LNCaP clone FGC (cell line): ENCODE measurements at regions not wholly inside any gene's neighbourhood (a gene's known extent, or its start where the extent isn't known, plus 50 kb on each side); places are given as distances from the start of the nearest gene placed in this dataset.
A peak's percentile ranks its signal among the peaks of the same experiment; 100 is the strongest.

Experiments
- DNase-seq: peaks from one replicate; pipeline ENCODE4 v3.0.0-alpha.2; 2011; ENCODE audit warnings: low read depth
- H3K4me3 ChIP-seq: 2 replicates; pipeline ENCODE4 v1.5.1; 2011; ENCODE audit warnings: mild to moderate bottlenecking, low read depth, low read length, control low read depth
- TF ChIP-seq, protein P1 (sequence below): IDR thresholded peaks from 2 replicates; pipeline ENCODE4 v1.5.1; 2012; ENCODE audit warnings: mild to moderate bottlenecking; ENCODE audit not compliant: control insufficient read depth, insufficient read depth; ENCODE audit errors: extremely low read depth

DNA sequence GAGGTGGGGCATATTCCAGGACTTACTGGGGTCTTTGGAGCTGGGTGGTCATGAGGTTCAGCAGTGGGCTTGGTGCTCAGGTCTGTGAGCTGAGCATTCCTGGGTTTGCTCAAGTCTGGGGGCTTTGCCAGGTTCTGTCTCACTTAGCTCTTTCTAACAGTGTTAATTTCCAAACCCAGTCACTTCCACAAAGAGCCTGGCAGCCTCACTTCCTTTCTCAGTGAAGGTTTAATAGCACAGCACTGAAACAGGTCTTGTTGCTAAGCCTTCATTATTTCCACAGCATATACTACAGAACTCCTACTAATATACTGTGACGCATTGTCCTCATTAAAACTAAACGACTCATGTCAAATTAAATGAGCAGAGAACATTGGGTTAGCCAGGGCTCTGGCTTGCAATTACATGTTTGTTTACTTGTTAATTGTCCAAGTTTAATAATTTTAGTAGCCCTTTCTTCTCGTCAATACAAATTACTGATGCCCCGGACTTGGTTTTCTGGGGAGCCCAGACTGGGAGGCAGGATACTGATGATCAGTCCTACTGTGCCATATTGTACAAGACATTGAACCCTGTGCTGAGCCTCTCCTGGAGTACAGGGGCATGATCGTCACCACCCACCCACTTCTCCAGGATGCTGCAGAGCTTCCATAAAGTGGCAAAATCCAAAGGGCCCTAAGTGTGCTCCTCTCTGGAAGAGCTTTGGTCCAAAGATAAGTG is 170.7 kb downstream of the IER5 start:
- no peak overlapping the region for H3K4me3 ChIP-seq
- DNase-seq, result peak; percentile 21
- TF ChIP-seq, protein P1, sequence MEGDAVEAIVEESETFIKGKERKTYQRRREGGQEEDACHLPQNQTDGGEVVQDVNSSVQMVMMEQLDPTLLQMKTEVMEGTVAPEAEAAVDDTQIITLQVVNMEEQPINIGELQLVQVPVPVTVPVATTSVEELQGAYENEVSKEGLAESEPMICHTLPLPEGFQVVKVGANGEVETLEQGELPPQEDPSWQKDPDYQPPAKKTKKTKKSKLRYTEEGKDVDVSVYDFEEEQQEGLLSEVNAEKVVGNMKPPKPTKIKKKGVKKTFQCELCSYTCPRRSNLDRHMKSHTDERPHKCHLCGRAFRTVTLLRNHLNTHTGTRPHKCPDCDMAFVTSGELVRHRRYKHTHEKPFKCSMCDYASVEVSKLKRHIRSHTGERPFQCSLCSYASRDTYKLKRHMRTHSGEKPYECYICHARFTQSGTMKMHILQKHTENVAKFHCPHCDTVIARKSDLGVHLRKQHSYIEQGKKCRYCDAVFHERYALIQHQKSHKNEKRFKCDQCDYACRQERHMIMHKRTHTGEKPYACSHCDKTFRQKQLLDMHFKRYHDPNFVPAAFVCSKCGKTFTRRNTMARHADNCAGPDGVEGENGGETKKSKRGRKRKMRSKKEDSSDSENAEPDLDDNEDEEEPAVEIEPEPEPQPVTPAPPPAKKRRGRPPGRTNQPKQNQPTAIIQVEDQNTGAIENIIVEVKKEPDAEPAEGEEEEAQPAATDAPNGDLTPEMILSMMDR, result no peak

DNA sequence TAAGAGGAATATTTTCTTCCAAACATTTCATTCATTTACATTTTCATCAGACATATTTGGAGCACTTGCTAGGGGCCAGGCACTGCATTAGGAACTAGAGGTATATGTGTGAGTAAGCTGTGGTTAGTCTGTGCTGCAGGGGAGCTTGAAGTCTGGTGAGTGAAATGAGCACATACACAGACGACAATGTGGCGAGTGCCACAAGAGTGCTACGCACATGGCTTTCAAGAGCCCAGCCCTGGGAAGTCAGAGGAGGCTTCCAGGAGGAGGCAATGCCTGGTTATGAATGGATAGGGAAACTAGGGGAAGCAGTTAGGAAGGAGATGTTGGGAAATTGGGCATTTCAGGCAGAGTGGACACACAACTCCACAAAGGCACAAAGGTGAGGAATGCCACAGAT is 171.8 kb downstream of the IER5 start:
- DNase-seq, result no peak
- TF ChIP-seq, protein P1, result no peak
- H3K4me3 ChIP-seq, result no peak overlapping the region

DNA sequence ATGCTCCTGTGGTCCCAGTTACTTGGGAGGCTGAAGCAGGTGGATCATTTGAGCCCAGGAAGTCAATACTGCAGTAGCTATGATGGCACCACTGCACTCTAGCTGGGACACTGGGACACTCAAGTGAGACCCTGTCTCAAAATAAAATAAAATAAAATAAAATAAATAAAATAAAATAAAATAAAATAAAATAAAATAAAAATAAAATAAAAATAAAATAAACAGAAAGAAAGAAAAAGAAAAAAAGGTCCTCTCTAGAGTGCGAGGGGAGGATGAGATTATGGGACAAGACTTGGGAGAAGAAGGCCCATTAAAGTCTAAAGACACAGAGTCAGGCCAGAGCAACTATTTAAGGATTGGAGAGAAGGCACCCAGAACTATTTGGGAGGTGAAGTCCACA is 172.5 kb downstream of the IER5 start:
- no peak overlapping the region for H3K4me3 ChIP-seq
- no peak for DNase-seq
- TF ChIP-seq, protein P1, result no peak

DNA sequence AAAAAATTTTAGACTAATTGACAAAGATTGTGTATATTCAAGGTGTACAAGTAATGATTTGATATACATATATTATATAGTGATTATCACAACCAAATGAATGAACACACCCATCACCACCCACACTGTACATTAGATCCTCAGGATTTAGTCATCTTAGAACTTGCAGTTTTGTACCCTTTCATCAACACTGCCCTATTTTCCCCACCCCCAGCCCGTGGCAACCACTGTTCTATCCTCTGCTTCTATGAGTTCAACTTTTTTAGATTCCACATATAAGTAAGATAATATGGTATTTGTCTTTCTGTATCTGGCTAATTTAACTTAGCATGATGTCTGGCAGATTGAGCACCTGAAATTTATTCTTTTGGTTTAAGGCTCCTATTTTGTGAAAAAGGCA is 173.6 kb downstream of the IER5 start:
- TF ChIP-seq, protein P1, result no peak
- DNase-seq, result no peak
- H3K4me3 ChIP-seq, result no peak overlapping the region

DNA sequence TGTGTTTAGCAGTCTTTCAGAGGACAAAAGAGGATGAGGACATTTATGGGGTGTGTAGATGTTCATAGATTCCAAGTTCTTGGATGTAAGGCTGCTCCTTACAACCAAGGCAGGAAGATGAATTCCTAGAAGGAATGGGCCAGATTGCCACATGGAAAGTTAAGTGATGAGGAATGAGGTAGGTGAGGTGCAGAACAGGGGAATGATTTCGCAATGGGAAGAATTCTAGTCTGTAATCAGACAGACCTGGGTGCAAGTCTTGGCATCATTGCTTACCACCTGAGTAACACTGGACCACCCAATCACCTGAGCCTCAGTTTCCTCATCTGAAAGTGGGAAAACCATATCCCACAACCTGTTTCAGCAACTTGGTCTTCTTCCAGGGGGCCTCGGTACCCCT is 174.9 kb downstream of the IER5 start:
- DNase-seq, result no peak
- TF ChIP-seq, protein P1, result no peak
- H3K4me3 ChIP-seq, result no peak overlapping the region

DNA sequence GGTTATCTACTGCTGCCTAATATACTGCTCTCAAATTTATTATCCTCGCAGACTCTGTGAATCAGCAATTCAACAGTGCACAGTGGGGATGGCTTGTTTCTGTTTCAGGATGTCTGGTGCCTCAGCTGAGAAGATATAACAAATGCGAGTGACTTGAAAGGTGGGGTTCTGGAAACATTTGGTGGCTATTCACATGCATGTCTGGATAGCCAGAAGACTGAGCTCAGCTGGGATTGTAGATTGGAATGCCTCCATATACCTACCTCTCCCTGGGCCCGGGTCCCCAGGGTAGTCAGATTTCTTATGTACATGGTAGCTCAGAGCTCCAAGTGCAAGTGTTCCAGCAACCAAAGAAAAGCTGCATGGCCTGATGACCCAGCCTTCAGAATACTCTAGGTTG is 176.3 kb downstream of the IER5 start:
- H3K4me3 ChIP-seq, result no peak overlapping the region
- DNase-seq, result no peak
- TF ChIP-seq, protein P1, result no peak

DNA sequence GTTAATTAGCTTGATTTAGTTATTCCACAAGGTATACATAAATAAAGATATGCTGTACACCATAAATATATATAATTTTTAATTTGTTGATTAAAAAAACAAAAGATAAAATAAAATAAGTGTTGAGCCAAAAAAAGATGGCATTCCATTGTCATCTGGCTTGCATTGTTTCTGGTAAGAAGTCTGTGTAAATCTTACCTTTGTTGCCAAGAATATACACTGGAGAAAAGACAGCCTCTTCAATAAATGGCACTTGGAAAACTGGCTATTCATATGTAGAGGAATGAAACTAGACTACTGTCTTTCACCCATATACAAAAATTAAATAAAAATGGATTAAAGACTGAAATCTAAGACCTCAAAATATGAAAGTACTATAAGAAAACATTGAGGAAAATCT is 196.5 kb downstream of the IER5 start:
- TF ChIP-seq, protein P1, result no peak
- no peak for DNase-seq

More for the DNA sequence above, 196.5 kb downstream of the IER5 start:
- H3K4me3 ChIP-seq, result no peak overlapping the region
